Astrocyte of the cerebellum (primary cell): ENCODE measurements at regions not wholly inside any gene's neighbourhood (a gene's known extent, or its start where the extent isn't known, plus 50 kb on each side); places are given as distances from the start of the nearest gene placed in this dataset.

Experiments
- DNase-seq: peaks from one replicate; pipeline ENCODE4 v3.0.0-alpha.2; 2011; ENCODE audit warnings: low read depth
- H3K4me3 ChIP-seq: 2 replicates; pipeline ENCODE4 v1.5.1; 2011; ENCODE audit warnings: mild to moderate bottlenecking, low read depth, low read length, moderate library complexity
- CTCF ChIP-seq: IDR thresholded peaks from 2 replicates; pipeline ENCODE4 v1.5.1; 2012; ENCODE audit warnings: low read length, low read depth, moderate library complexity, mild to moderate bottlenecking; ENCODE audit errors: missing control alignments
- in situ Hi-C: cut with HindIII; loops from 2 replicates; pipeline ENCODE4 v1.10.0; 2017; ENCODE audit warnings: low sequenced_read_pairs

DNA sequence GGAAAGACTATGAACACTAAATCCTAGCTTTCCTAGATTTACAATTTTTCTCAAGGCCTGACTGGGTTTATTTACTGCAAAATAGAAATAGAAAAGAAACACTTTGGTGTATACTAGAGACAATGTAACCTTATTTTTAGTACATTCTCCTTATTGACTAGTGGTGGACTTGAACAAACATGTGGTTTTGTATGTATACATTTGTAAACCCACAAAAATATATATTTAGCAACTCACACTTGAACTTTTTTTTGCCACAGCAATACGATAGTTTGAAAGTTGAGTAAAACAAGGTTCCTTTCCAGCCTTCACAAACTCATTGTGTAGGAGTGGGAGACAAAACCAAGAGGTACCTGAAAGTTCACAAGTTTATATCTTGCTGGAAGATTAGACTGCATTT is 1633.4 kb upstream of the LRRTM1 start:
- TF ChIP-seq CTCF: no peak
- no peak overlapping the region for H3K4me3 ChIP-seq
- in situ Hi-C loops: no loop called here
- DNase-seq: no peak

DNA sequence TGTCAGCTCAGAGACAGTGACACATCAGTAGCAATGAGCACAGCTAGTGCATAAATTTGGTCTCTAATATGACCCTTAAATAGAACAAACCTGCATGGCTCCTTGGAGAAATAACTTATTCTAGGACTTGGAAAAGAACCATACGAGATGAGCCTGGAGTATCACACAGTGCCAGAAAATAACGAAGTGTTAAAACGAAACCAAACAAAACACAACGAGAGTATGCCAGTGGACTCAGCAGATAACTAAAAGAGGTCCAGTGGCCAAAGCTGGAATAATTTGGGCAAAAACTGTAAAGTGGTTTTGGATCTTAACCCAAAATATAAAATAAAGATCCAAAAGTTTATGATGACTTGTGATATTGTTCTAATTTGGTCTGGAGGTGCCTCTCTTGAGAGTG is 1599.0 kb upstream of the LRRTM1 start:
- in situ Hi-C loops: no loop called here
- no peak for DNase-seq
- no peak for TF ChIP-seq CTCF
- H3K4me3 ChIP-seq: no peak overlapping the region

DNA sequence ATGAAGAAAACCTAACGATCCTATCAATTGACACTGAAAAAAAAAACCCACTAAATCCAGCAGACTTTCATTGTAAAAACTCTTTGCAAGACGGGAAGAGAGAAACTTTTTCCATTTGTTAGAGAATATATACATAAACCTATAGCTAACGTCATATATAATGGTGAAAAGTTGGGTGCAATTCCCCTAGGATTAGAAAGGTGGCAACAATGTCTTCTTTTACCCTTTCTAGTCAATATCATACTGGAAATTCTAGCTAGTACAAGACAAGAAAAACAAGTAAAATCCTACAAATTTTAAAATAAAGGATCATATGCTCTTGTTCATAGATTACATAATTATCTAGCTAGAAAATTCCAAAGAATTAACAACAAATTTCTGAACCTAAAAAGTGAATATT is 1596.5 kb upstream of the LRRTM1 start:
- TF ChIP-seq CTCF: no peak
- DNase-seq: no peak
- H3K4me3 ChIP-seq: no peak overlapping the region
- in situ Hi-C loops: no loop called here

- TF ChIP-seq CTCF: no peak
- no peak for DNase-seq
- in situ Hi-C loops: no loop called here
- no peak overlapping the region for H3K4me3 ChIP-seq
Observed at GRCh38 chr2:81895620-81896250, 1591.2 kb upstream of the LRRTM1 start.

DNA sequence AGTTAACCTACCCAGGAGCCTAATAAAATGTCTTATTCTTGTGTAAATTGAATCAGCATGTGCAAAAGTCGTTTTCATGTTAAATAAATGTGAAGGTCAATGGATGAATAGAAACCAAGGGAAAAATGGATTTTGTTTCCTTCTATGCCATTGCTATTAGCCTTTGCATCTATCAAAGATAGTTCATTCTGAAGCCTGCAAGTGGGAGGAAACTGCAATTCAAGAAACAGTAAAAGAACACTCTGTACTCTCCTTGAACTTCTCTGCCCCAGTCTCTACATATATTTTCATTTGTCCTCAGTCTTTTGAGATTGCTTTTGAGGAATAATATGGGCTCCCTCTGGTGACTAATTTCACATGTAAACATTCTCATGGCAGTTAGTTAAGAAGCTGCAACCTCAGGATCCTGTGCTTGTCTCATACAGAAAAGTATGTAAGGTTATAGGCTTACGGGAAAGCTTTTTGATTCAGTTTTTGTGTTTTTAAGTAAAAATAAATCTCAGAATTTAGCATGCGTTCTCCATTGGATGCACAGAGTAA is 1590.0 kb upstream of the LRRTM1 start:
- in situ Hi-C loops: no loop called here
- no peak overlapping the region for H3K4me3 ChIP-seq
- TF ChIP-seq CTCF: no peak
- DNase-seq: no peak

GRCh38 chr2:81876624-81877023 is 1572.1 kb upstream of the LRRTM1 start:
- H3K4me3 ChIP-seq: no peak overlapping the region
- no peak for TF ChIP-seq CTCF

More at GRCh38 chr2:81876624-81877023, 1572.1 kb upstream of the LRRTM1 start:
- in situ Hi-C loops: no loop called here
- no peak for DNase-seq
